GM19468 (cell line): ENCODE measurements at regions not wholly inside any gene's neighbourhood (a gene's known extent, or its start where the extent isn't known, plus 50 kb on each side); places are given as distances from the start of the nearest gene placed in this dataset.
"Not testable (repeated sequence)": the region's sequence is repeated elsewhere in the genome, so short reads cannot be mapped to it uniquely, and the experiment has no call there.

ENCODE experiments used
- ATAC-seq: cut with Tn5 transposase; IDR thresholded peaks from one replicate; pipeline ENCODE4 v1.9.1; 2021; ENCODE audit warnings: mild to moderate bottlenecking, moderate library complexity, moderate number of reproducible peaks; ENCODE audit not compliant: unreplicated experiment; ENCODE audit errors: extremely low read depth

DNA sequence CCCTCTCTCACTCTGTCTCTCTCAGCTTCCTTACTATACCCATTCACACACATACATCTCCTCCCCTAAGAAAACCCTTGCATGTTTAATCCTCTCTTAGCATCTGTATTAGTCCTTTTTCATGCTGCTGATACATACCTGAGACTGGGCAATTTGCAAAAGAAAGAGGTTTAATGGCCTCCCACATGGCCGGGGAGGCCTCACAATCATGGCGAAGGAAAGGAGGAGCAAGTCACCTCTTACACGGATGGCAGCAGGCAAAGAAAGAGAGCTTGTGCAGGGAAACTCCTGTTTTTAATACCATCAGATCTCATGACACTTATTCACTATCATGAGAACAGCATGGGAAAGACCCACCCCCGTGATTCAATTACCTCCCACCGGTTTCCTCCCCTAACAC, 398.5 kb upstream of the SASH1 start:
- ATAC-seq, result no peak

GRCh38 chr6:147947521-147947920, 395.1 kb upstream of the SASH1 start:
- ATAC-seq, result no peak

DNA sequence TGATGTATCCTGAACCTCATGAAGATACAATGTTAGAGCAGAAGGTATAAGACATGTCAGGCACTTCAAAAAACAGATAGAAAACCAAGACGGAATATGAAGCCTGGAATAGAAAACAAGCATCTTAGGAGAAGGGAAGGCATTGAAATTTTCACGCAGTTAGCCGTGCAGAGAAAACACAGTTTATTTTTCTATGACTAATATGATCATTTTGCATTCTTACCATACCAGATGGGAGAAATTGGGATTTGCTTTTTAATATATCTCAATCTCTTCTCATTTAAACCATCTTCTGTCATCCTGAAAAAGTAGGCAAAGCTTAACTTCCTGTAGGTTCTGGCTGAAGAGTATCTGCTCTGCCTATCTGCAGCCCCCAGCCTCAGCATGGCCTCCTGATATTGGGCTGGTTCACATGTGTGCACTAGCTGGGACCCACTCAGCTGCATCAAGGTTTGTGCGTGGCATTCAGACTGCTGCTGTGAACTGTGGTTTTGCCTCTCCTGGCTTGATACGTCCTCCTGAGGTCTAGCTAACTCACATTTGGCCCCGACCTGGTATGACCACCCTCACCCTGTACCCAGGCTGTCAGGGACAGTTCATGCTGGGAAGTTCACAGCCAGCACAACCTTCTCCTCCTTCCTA, 392.5 kb upstream of the SASH1 start:
- ATAC-seq, result no peak

- ATAC-seq, result no peak
Observed at GRCh38 chr6:147950623-147950987, 392.0 kb upstream of the SASH1 start.

- no peak for ATAC-seq
Observed at GRCh38 chr6:147951726-147952125, 390.9 kb upstream of the SASH1 start.

DNA sequence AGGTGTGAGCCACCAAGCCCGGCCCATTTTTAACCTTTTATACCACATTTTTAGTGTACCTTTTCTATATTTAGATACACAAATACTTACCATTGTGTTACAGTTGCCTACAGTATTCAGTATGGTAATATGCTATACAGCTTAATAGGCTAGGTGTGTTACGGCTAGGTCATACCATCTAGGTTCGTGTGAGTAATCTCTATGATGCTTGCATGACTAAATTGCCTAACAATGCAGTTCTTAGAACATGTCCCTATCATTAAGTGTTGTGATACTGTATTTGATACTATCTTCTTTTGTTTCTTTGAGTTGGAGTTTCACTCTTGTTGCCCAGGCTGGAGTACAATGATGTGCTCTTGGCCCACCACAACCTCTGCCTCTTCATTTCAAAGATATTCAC, 387.7 kb upstream of the SASH1 start:
- no peak for ATAC-seq

DNA sequence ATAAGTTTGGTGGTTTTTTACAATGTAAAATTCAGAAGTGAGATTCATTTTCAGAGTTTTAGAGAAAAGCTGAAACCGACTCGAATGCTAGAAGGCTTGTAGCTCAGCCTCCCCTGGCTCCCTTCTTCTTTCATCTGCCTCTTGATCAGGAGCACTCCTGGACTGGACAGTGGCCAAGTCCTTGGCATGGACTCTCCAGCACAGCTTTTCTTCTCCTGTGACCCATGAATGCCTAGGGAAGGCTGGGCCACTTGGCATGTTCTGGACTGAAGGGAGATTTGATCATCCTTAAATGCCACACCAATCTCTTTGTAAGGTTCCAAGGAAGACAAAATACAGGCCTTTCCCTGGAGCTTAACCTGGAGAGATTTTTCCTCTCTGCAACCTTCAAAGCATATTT, 384.0 kb upstream of the SASH1 start:
- ATAC-seq, result no peak

DNA sequence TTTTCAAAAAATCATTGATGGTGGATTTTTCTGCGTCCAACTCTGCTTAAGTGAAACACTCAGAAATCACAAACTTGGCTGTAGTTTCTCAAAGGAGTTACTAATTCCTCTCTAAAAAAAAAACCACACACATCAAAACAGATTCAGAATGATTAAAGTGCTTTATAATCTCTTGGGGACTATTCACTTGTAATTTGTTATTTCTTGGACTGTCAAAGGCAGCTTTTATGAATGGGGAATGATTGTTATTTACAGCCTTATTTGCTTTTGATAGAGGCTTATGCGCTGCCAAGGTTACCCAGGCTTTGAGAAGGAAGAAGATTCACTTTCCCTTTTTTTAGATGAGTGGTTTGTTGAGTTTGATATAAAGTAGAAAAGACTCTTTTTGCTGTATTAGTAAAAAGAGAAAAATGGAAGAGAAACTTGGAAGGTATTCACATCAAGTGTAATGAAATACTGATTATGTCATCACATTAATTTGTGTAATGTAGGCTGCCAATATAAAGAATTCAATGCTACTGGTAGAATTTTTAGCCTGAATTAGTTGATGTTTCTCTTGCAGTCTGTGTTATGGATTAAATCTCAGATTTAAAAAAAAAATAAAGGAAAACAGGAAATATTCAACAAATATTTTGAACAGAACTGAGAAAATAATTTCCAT, 381.0 kb upstream of the SASH1 start:
- ATAC-seq, result no peak

DNA sequence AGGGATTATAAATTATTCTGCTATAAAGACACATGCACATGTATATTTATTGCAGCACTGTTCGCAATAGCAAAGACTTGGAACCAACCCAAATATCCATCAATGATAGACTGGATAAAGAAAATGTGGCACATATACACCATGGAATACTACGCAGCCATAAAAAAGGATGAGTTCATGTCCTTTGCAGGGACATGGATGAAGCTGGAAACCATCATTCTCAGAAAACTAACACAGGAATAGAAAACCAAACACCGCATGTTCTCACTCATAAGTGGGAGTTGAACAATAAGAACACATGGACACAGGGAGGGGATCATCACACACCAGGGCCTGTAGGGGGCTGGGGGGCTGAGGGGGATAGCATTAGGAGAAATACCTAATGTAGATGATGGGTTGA, 377.2 kb upstream of the SASH1 start:
- ATAC-seq, result not testable (repeated sequence)

DNA sequence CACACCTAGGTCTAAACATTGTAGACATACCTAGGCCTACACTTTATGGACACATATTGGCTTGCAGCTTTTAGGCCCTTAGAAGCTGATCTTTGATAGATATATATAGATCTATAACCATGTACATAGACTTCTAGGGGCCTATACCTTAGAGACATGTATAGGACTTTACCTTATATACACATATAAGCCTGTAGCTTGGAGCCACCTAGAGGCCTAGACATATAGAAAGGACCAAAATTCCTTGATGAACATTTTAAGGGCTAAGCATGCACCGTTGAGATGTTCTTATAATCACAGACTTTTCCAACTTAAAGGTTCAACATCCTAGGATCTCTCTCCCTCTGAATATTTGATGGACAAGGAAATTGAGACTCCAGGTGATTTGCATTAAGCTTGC, 371.7 kb upstream of the SASH1 start:
- no peak for ATAC-seq

- no peak for ATAC-seq
Observed at GRCh38 chr6:147972448-147972847, 370.2 kb upstream of the SASH1 start.

DNA sequence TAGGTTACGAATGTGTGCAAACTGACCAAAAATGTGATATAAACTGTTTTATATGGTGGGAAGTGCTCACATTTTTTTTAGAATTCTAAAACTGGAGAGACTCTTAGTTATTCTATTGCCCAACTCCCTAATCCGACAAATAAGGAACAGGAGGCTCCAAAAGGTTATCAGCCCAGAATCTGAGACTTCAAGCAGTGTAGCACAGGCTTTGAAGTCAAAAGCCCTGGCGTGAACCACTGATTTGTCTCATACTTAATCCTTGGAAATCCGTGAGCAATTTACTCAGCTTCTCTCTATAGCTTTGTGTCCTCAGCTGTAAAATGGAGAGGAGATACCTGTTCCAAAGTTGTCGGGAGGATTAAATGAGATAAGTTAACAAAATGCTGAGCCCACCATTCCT, 368.8 kb upstream of the SASH1 start:
- no peak for ATAC-seq

GRCh38 chr6:147974376-147974775, 368.3 kb upstream of the SASH1 start:
- ATAC-seq, result no peak

DNA sequence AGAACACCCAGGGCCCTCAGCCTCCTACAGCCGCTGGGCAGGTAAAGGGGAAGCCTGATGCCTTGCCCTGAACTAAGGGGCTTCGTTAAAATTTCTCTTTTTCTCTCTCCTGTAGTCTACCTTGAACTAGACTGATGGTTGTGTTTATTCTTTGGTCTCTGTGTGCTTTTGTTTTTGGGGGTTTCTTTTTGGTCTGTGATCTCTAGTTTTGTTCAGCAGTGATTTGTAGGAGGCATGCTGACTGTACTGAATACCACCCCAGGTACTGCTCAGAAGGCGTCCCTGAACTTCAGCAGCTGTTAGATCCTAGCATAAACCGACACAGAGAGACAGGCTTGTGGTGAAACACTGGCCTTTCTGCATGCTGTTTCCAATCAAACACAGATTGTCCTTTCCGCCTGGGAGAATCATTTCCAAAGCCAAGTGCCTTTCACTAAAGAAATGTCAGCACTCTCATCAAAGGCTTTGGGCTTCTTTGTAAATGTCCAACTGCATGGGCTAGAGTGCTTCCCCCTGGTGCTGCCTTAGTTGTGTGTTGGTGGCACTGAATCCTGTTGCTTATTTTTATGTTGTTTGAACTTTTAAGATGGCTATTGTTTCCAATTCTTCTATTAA, 364.7 kb upstream of the SASH1 start:
- no peak for ATAC-seq

DNA sequence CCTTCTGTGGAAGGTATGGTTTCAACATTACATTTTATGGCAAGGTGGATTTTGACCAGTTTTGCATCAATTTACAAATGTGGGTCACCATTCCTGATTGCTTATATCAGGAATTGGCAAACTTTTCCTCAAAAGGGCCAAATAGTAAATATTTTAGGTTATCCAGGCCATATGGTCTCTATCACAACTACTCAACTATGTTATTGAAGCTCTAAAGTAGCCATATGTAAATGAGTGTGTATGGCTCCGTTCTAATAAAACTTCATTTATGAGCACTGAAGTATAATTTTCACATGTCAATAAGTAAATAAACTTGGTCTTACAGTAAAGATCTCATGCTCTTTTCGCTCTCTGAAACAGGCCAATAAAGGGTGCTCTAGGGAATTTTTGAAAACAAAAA, 362.7 kb upstream of the SASH1 start:
- no peak for ATAC-seq

DNA sequence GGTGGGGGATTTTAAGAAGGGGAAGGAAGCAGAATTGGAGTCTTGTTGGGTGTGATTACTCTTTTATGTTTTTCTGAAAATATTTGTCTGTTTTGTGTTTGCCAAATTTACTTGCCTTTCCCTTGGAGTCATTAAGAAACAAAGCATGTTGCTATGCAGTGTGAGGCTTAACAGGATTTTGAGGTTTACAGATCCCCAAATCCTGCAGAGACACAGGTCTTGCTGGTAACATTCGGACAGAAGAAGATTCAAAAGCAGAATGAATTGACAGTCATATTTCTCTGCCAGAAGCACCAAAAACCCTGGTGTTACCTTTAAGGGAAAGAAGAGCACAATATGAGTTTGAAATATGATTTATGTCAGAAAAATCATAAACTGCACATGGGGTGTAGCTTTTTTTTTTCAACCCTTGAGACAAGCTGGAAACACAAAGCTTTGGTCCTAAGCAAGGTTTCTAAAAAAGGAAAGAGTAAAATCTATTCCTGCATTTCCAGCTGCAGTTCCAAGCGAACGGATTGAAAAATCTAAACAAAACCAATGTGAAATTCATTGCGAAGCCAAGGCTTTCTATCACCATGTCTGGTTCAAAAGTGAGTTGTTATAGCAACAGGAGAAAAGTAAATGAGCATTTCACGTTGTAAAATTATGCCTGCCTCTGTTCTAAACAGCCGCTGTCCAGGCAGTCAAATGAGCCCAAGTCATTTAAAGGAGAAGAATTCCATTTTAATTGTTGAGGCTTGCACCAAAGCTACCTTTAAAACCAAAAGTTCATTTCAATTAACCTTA, 358.9 kb upstream of the SASH1 start:
- no peak for ATAC-seq

DNA sequence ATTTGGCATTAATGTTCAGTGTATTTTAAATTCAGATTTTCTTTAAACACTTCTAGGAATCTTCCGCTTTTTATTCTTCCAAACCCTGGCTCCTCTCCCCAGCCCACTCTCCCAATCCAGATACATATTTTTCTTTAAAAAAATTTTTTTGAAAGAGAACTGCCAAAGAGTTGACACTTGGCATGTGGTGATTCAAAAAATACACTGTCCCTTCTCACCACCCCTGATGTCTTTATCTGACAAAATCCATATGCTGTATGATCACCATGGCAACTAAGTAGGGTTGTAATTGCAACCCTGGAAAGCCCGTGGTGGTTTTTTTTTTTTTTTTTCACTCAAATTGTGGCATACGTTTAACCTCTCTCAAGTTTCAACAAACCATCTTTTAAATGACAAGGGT, 355.8 kb upstream of the SASH1 start:
- ATAC-seq, result no peak

DNA sequence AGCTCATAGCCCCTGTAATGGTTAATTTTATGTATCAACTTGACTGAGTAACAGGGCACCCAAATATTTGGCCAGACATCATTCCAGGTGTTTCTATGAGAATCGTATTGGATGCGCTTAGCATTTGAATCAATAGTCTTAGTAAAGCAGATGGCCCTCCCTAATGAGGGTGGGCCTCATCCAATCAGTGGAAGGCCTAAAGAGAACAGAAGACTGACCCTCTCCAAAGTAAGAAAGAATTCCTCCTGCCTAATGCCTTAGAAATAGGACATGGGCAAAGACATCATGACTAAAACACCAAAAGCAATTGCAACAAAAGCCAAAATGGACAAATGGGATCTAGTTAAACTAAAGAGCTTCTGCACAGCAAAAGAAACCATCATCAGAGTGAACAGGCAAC, 352.5 kb upstream of the SASH1 start:
- ATAC-seq, result no peak

DNA sequence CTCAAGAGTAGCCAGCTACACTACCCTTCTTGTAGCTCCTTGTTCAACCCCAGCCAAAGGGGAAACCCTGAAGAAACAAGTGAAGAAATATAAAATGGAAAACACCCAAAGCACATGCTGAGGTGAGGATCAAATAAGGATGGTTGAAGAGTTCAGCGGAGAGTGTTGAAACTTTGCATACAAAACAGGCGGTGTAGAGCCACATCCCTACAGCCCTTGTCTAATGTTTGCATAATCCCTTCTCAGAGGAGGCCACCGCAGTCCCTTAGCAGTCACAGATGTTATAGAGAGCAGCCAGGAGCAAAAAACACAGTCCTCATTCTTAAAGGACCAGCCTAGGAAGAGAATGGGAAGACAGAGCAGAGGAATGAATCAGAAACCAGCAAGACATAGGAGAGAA, 350.7 kb upstream of the SASH1 start:
- no peak for ATAC-seq

DNA sequence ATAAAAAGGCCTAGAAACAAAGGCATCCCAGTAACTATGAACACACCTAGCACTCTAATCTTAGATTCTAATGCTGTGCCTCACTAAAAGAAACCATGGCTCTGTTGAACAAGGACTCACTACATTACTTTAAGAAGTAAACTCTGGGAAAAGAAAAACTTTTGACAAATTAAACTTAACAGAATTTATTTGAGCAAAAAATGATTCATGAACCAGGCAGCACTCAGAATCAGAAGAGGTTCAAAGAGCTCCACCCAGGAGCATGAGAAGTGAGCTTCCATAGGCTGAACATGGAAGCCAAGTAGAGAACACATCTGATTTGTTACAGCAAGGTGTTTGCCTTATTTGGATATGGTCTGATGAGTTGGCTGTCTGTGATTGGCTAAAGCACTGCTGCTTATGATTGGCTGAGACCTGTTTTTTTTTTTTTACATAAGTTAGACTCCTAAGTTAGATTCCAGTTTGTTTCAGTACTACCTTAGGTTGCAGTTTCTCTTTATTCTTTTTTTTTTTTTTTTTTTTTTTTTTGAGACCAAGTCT, 343.6 kb upstream of the SASH1 start:
- ATAC-seq, result no peak
